ENCODE measurements at regions not wholly inside any gene's neighbourhood (a gene's known extent, or its start where the extent isn't known, plus 50 kb on each side); places are given as distances from the start of the nearest gene placed in this dataset.
"Not testable (repeated sequence)": the region's sequence is repeated elsewhere in the genome, so short reads cannot be mapped to it uniquely, and the experiment has no call there.

GRCh38 chr5:117160391-117160790 lies 585.8 kb upstream of the SEMA6A start:
- DNase-seq: peak in 1 of 3 donors; percentile 10

- DNase-seq: no peak
These were observed 574.7 kb upstream of the SEMA6A start for GRCh38 chr5:117149312-117149711.

DNA sequence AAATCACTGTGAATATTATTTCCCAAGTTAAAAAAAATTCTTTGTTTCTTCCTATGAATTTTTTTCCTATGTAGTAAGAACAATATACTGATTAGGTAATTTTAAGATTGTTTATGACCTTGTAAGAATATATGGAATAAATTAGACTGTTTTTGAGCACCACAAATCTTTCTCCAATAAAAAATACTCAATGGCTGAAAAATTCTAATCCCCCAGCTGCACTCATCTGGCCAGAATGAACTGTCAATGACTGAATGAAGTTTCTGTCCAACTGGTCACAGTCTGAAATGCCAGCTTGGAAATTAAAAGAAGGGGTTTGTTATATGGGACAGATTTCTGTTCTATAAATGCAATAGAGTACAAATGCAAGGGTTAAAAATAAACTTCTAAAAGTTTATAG lies 569.5 kb upstream of the SEMA6A start:
- DNase-seq: peak; percentile 17 to 63 (median 48)

GRCh38 chr5:117143406-117143805 lies 568.8 kb upstream of the SEMA6A start:
- DNase-seq: peak; percentile 18 to 45 (median 35)

DNA sequence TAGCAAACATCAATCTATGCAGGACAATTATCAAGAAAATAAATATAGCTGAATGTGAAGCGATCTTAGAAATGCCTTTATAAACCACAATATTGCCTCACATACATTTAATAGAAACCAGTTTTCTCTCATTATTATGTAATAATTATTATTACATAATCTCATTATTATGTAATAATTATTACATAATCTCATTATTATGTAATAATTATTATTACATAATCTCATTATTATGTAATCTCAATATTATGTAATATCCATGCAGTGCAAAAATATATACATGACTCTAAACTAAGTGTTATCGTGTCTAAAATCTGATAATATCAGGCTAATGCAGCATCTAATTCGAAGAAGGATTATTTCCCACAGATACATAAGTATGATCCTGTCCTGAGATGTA lies 563.9 kb upstream of the SEMA6A start:
- DNase-seq: no peak

DNA sequence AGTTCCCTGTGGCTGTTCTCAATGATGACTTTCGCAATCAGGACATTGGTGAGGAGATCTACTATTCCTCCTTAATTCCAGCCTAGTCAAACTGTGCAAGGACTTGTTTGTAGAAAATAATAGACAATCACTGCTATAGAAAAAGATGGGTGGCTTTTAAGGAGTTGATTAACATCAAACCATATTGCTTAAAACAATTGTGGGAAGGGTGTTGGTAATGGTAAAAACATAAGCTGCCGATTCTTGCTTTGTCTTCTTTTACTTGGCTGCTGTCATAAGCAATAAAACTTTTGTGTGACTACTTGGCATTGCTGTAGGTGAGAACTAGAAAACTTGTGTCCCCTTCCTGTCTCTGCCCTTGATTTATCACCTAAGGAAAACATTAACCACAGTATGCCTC lies 561.2 kb upstream of the SEMA6A start:
- no peak for DNase-seq

DNA sequence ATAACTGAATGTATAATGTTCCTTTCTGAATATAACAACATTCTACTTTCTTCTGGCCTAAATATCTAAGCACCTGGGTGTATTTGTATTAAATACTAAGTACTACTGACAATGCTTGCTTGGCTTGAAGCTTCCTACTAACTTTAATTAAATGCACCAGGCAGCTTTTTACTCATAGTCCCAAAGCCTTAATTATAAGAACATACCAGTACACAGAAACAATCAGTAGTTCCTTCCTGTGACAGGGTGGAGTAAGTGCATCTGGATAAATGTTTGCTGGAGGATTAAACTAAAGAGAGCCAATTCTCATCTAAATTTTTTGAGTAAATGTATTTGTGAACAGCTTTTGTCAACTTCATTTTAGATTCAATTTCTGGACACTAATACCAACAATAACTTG lies 558.6 kb upstream of the SEMA6A start:
- DNase-seq: no peak

GRCh38 chr5:117131876-117132275 lies 557.3 kb upstream of the SEMA6A start:
- peak in 1 of 3 donors; percentile 29 for DNase-seq

- peak in 1 of 3 donors; percentile 26 for DNase-seq
These were observed 556.5 kb upstream of the SEMA6A start for GRCh38 chr5:117131048-117131679.

DNA sequence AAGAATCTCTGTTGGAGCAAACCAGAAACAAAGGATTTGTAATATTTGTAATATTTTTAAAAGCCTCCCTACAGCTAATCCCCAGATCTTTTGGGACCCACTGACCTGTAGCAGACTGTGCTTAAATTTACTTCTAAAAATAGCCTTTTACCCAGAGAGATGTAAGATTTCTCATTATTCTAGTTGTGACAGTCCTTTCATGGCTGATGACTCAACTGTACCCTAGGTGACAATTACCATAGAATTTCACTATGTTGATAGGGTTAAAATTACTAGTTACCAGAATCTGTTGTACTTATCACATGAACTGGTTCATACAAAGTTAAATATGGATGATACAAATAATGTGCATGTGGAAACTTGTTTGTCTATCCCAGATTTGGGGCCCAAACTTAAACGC lies 543.9 kb upstream of the SEMA6A start:
- DNase-seq: no peak

GRCh38 chr5:117117314-117117713 lies 542.7 kb upstream of the SEMA6A start:
- DNase-seq: not testable (repeated sequence)

- DNase-seq: no peak
These were observed 535.9 kb upstream of the SEMA6A start for GRCh38 chr5:117110548-117110947.

DNA sequence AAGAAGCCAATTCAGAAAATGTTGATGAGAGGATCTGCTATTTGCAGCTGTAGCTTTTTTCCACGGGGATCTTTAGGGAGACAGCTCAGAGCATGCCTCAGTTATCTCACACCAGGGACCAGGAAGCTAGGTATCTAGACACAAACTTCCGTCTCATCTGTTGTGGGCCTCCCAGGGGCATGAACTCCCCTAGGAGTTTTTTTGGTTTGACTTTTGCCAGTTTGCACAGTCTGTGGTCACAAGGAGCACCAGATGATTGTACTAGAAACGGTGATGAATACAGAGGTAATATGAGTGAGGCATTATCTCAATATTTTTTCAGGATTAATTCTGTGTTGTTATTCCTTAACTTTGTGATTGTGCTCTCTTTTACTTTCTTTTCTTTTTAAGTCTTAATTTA lies 533.2 kb upstream of the SEMA6A start:
- no peak for DNase-seq

DNA sequence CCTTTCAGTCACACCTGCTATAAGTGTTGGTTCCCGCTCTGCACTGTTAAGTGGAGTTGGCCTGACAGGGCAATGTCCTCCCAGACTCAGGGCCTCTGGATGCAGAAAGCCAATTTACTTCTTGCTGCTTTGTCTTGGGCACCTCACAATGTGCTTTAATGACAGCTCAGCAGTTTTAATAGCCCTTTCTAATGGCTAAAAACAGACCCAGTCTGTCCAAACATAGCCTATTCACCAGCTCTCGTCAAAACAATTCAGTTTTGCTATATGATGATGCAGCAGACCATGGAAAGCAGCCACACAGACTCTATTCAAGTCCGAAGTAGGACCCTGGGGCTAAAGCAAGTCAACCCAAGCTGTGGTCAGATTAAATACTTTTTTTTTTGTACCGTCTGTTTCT lies 529.1 kb upstream of the SEMA6A start:
- DNase-seq: no peak

GRCh38 chr5:117102591-117102990 lies 528.0 kb upstream of the SEMA6A start:
- DNase-seq: no peak

GRCh38 chr5:117100176-117100575 lies 525.6 kb upstream of the SEMA6A start:
- no peak for DNase-seq

DNA sequence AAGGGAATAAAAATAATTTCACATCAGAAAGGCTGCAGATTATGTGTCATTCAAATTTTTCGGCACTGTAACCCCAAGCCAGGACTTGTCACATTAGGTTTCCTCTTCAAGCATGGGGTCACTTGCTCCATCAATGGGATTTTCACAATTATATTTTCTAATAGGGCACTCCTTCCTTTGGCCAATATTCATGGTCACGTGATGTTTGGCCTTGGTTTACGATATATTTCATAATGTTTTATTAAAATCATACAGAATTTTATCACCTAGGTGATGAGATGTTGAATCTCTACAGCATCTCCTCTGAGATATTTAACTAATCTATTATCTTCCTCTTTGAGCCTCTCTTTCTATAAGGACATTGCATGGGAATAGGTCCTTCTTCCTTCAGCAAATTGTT lies 523.5 kb upstream of the SEMA6A start:
- no peak for DNase-seq

DNA sequence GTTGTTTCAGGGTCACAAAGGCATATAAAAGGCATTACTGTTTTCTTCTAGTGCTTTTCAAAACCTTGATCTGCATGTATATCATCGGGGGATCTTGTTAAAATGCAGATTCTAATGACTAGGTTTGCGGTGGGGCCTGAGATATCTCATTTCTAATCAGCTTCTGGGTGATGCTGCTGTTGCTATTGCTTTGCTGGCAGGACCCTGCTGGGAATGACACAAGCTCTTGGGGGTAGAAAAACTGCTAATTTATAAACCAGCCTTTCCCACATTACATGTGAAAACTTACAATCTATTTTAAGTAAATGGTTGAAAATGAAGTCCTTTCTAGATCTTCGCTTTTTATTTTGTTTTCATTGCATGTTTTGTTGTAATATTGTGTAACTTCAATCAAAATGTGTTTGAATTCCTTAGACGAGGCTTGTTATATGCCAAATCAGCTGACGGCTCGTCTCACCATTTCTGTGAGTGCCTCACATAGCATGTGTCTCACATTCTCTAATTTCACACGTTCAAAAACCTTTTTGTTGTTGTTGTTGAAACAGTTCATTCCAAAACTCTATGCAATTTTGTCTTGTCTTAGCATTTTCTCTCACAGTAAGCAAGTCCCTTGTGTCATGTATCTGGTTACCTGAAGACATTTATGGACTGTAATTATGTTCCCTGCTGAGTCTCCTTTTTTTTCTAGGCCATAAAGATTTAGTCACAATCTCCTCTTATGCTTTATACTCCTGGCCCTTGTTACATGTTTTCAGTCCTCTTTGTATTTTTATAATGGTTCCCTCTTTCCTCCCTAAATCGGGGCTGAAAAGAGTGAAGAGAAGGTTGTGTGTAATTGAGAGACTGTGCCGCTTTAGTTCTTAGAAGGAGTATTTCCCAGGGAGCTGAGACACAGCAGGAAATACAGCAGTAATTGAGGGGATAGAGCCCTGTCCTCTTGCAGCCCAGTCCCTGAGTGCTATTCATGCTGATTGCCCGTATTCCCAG lies 521.0 kb upstream of the SEMA6A start:
- no peak for DNase-seq

DNA sequence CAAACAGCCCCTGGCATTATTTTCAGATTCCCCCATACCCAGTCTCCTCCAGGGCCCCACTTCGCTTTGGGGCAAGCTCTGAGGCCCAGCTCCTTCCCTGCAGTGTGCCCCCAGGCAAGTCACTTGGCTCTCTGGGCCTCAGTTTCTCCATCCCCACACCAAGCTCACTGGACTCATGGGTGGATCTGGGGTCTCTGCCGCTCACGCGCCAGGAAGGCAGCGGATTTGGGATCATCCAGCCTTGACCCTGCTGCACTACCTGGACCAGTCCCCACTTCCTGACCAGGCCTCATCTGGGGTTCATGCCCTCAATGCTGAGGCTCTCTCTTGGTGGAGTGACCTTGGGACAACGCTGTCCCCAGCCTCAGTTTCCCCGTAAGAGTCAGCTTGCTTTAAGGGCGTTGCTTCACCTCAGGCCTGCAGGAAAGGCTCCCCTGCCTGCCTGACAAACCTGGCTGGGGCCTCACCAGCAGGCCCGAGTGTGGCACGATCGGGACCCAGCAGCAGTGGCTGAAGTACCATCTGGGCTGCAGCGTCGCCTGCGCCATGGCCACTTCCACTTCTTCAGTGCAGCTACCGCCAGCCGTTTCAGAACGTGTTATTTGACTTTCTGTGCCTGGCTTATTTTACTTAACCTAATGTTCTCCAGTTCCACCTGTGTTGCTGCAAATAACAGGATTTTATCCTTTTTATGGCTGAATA lies 519.6 kb upstream of the SEMA6A start:
- DNase-seq: no peak

GRCh38 chr5:117093653-117094052 lies 519.0 kb upstream of the SEMA6A start:
- DNase-seq: no peak

GRCh38 chr5:117089001-117089400 lies 514.4 kb upstream of the SEMA6A start:
- DNase-seq: no peak

- DNase-seq: no peak
These were observed 513.6 kb upstream of the SEMA6A start for GRCh38 chr5:117088176-117088575.

GRCh38 chr5:117084067-117084466 lies 509.4 kb upstream of the SEMA6A start:
- DNase-seq: peak in 1 of 3 donors; percentile 39
